Dermis microvascular lymphatic vessel endothelial cell (primary cell): ENCODE measurements at regions not wholly inside any gene's neighbourhood (a gene's known extent, or its start where the extent isn't known, plus 50 kb on each side); places are given as distances from the start of the nearest gene placed in this dataset.
A peak's percentile ranks its signal among the peaks of the same experiment; 100 is the strongest.
"Not testable (repeated sequence)": the region's sequence is repeated elsewhere in the genome, so short reads cannot be mapped to it uniquely, and the experiment has no call there.

ENCODE experiments used
- DNase-seq, 2 donors: peaks; one replicate each; pipeline versions ENCODE4 v3.0.0 to v3.0.0-alpha.2; 2010; ENCODE audit warnings: low read depth in 2 of 2

DNA sequence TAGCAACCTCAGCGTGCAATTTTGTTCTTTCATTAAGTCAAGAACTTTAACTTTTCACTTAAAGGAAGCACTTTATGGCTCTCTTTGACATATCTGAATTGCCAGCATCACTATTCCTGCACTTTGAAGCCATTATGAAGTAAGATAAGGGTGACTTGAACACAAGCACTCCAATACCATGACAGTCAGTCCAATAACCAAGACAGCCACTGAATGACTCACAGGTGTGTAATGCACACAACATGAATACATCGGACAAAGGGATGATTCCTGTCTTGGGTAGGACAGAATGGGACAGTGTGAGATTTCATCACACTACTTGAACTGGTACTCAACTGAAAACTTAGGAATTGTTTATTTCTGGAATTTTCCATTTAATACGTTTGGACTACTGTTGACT, 233.7 kb upstream of the IPO5 start:
- DNase-seq, result no peak

DNA sequence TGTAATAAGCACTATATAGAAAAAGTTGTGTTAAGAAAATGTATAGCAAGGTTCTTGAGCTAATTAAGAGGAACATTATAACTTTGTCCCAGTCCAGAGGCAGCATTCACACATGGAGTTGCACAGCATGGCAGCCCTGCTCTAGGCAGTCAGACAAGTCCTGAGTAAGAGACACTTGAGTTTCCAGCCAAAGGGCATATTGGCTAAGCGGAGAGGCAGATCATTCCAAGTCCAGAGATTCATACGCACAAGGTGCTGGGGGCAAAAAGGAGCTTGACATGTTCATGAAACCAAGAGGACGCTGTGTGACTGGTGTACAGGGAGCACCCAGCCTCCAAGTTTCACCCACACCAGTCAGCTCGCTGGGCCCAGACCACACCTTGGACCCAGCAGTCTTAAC, 232.6 kb upstream of the IPO5 start:
- no peak for DNase-seq

DNA sequence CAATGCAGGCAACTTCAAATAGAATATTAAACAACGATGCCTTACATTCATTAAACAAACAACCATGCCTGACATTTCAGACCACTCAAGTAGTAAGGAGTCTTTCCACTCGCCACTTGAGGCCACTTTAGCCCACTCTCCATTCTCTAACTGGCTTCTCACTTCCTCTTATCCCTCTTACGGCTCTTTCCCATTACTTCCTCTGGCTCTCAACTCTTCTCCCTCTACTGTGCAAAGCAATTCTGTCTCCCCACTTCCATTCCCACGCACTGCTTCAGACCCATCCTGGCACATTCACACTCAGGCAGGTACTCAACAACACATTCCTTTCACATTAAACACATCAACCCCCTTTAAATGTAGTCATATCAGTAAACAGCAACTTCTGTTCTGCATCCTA, 229.8 kb upstream of the IPO5 start:
- DNase-seq, result no peak

DNA sequence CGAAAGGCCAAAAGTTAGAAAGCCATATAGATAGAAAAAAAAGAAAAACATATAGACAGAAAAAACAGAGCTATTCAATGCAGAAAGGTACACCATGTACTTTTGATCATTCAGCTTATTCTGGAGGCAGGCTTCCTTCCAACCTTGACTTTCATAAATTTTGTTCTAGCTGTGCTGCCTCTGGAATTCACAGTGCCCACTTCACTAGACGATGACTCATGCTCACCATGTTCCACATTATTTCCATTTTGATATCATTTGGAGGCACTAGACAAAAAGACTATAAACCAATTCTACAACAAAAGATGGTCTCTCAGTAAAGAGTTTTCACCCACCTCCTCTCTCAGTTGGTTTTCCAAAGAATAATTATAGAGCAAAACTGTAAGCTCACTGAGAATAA, 229.0 kb upstream of the IPO5 start:
- DNase-seq, result no peak

DNA sequence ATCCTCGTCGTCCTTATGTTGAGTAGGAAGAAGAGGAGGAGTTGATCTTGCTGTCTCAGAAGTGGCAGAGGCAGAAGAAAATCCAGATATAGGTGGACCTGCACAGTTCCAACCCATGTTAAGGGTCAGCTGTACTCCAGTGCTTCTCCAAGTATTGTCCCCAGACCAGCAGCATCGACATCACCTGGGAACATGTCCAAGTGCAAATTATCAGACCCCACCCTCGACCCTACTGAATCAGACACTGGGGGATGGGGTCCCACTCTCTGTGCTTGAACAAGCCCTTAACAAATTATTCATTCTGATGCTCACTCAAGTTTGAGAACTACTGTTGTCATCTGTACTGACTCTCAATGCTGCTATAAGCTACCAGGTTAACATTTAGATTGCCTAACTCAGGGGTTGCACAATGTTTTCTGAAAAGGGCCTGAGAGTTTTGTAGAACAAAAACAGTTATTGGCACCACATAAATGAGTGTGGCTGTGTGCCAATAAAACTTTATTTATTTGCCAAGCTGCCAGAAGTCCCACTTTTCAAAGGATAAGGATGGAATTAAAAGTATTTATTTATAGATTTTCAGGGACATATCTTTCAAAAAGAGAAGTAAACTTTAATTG, 226.7 kb upstream of the IPO5 start:
- no peak for DNase-seq

DNA sequence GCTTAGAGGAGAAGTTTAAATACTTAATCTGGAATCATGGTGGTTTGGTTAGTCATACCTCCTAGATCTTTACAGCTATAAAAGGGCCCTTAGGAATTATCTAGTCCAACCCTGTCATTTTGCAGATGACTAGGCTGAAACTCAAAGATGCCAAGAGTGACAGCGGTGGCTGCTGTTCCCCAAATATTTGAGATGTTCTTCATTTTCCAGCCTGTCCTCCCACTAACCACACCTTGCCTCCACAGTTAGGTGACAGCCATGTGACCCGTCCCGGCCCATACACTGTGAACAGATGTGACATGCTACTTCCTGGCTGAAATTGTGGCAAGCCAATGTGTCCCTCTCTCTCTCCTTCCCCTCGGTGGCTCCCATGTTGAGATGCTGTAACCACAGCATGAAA, 225.5 kb upstream of the IPO5 start:
- DNase-seq, result no peak

DNA sequence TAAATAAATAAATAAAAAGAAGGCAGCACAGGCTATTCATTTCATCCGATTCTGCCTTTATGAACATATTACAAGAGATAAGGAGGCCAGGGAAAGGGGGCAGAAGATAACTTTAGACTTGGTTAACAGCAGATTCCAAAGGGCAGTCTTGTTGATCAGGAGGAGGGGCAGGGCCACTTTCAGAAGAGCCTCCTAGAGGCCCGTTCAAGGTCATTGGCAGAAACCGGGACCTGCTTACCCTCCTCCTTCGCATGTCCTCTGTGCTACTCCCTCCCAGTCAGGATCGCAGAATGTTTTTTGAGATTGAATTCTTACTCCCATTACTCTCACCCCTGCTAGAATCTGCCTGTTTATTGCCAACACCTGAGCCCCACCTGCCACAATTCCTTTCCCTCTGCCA, 217.0 kb upstream of the IPO5 start:
- no peak for DNase-seq

DNA sequence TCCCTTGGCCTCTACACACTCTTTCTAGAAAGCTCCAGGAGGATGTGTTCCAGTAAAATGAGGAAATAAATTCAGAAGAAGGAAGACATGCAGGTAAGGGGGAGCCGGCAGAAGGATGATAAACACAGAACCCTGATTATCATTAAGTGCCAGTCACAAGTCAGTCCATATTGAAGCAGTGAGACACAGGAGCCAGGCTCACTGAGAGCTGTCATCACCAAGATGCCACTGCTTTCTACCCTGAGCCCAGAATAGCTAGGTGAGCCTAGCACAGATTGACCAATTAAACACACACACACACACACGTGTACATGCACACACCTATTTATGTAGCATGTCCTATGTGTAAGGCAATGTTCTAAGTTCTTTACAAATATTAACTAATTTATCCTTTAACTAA, 211.4 kb upstream of the IPO5 start:
- no peak for DNase-seq

DNA sequence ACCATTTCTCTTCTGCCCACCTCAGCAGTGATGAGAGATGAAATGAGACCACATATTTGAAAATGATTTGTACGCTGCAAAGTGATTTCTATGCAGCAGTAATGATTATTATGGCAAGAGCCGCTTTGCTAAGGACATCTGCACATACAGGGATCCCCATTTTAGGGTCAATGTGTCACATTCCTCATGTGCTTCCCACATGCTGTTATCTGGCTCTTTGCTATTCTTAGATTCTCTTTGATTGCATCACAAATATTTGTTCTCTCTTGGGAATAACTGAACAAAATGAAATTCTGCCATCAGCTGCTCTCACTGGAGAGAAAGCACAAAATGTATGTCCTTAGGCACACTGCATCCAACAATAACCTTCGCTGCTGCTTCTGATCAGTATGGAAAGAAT, 209.5 kb upstream of the IPO5 start:
- DNase-seq, result no peak

DNA sequence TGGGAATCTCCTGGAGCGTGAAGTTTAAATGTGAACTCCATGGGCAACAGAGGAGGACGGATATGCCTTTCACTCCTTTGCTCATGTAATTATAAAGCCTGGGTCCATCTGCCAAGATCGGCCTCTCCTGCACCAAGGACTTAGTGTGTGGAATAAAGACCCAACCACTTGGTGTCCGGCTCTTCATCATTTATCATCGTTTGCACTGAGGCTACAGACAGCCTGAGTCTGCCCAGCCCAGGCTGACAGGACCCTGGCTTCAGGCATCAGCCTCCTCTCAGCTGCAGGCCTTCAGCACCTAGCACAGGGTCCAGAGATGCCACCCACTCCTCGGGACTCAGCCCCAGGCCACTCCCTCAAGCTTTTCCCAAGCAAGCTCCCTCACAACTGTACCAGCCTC, 206.8 kb upstream of the IPO5 start:
- no peak for DNase-seq

DNA sequence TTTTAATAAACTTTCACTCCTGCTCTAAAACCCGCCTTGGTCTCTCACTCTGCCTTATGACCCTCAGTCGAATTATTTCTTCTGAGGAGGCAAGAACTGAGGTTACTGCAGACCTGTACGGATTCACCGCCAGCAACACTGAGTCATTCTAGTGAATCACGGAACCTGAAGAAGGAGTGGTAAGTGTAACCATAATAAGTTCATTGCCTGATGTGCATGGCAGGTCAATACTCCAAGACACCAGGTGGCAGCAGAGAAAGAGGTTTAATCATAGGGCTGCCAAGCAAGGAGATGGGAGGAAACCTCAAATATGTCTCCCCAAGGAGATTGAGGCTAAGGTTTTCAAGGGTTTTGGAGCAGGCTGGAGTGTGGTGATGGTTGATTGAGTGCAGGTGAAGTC, 204.3 kb upstream of the IPO5 start:
- DNase-seq, result peak in 1 of 2 donors; percentile 23

DNA sequence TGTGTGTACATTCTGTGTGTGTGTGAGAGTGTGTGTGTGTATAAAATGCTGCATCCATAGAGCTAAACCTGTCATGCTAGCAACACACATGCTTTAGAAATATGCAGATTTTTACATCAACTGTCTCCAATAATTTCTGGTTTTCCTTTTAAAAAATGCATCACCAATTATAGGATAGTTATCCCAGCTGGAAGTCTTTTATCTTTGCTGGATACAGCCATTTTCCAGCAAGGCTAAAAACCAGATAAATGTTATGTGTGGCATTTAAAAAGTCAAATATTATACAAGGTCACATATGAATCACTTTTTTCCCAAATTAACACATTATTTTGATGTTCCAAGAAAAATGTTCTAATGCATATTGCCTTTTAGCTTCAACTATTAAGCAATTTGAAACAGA, 202.0 kb upstream of the IPO5 start:
- DNase-seq, result no peak

DNA sequence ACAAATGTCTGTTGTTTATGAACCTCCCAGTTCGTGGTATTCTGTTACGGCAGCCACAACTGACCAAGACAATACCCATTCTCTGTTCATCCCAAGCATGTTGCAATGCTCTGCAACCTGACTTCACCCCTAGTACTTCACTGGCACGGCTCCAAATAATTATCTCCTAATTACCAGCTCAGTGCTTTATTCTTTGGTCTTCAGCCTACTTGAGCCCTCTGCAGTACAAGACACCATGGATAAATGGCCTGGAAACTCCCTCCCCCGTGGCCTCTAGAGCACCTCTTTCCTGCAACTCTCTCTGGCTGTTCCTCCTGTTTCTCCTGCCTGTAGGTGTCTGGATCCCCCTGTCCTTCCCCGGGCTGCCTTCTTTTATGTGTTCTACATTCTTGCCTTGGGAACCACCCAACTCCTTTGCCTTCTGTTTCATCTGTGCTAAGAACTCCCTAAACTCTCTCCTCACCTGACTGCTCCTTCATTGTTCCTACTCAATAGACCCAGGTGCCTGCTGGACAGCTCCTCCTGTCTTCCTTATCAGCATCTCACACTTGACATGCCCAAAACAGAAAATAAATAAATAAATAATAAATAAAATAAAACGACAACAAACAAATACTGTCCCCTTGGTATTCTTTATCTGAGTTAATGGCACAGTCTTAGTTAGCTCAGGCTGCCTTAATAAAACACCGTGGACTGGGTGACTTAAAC, 200.4 kb upstream of the IPO5 start:
- no peak for DNase-seq

DNA sequence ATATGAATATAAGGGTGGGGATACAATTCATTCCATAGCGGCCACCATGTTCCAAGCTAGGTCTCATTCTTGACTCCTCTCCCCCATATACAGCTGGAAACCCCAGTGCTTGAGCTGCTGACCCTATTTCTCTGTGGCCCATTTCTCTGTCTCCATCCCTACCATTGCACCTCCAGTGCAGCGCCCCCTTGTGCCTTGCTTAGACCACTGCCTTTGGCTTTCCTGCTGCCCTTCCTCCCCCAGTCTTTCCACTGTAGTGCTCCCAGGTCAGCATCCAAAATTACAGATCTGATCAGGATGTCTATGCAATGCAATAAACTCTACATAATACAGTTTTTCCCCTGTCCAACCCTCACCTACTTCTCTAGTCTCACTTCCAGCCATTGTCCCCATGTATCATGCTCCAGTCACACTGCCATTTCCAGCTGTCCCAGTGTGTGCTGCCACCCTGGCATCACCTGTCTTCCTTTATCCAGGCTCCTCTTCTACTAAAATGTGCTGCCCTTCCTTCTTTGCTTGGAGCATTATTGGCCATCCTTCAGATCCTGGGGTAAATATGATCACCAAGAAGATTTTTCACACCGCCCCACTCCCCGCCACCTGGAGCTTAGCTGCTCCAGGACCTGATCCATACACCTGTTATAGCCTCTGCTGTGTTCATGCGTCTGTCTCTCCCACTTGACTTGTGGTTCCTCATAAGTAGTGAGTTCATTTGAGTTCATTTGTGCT, 199.4 kb upstream of the IPO5 start:
- DNase-seq, result no peak

DNA sequence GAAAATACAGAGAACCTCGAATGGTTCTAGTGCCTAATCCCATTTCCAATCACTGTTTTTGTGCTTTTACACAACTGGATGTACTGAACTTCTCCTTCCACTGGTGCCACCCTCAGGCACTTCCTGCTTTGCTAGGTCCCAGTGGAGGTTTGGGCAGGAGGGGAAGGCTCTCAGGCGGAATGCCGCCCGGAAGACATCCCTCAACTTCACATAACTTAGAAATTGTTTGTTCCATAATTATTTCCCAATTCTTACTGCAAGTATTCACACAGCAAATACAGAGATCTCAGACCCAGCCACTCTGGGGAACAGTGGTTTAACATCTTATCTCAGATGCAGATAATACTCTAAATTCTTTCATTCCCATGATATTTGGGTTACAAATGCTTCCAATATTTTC, 195.7 kb upstream of the IPO5 start:
- DNase-seq, result no peak

DNA sequence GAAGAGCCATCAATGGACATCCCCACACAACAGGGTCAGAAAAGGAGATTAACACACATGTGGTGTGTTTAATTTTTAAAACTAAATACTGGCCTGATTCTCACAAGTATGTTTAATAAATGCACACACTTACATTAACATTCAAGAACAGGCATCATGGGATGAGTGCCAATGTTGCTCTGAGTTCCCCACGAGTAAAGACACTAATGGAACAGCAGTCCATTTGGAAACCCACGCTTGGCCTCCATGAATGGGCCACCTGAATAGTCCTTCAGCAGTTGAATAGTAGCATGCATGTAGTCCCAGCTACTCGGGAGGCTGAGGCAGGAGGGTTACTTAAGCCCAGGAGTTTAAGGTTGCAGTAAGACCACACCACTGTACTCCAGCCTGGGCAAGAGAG, 195.2 kb upstream of the IPO5 start:
- no peak for DNase-seq

DNA sequence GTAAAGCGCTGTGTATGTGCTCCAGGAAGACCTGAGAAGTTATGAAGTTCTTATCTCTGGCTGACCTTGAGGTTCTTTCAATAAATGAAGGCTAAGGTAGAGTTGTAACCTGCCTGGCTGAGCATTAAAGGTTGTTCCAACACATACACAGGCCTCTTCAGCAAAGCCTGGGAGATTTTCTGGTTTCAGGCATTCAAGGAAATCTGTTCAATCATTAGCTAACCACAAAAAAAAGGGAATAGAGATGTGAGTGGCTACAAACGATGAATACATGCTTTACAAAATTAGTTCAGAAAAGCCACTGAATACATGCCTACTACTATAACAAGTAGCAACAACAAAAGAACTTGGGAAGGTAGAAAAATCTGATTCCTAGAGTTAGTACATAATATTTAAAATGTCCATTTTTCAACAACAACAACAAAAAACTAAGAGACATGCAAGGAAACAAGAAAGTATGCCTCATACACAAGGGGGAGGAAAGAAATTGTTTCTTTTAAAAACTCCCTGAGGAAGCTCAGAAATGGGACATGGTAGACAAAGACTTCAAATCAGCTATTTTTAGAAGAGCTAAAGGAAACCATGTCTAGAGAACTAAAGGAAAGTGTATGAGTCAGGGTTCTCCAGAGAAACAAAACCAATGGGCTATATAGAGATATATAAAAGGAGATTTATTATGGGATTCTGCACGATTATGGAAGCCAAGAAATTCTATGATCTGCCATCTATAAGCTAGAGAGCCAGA, 191.5 kb upstream of the IPO5 start:
- peak in 1 of 2 donors; percentile 50 for DNase-seq

DNA sequence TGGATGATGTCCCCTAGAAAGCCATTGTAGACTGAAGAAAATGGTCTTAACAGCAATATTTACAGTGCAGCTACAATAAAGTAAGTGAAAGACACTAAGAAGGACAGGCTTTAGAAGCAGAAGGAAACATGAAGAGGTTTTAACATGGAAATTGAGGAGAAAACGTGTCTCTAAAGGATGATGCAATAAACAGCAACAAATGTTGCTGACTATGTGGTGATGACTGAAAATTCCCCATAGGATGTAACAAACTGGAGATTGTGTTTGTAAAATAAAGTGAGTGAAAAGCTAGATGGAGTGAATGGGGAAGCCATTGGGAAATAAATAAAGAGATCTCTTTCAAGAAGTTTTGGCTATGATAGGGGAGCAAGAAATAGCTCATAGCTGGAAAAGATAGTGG, 186.7 kb upstream of the IPO5 start:
- DNase-seq, result no peak

DNA sequence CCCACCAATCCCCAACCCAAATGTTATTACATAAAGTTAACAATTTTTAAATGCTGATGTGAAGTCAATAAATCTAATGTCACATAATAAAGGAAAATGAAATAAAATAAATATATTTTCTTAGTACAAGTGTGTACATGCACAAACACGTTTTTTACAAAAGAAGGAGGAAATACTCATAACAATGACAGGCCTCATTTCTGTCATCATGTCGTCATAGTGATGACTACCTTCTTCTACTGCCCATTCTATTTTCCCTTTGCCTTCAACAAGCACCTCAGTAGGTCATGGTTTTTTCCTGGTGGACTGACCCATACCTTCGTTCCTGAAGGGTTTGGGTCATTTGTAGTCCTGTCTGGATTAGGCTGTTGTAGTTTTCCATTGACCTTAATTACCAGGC, 185.3 kb upstream of the IPO5 start:
- no peak for DNase-seq

DNA sequence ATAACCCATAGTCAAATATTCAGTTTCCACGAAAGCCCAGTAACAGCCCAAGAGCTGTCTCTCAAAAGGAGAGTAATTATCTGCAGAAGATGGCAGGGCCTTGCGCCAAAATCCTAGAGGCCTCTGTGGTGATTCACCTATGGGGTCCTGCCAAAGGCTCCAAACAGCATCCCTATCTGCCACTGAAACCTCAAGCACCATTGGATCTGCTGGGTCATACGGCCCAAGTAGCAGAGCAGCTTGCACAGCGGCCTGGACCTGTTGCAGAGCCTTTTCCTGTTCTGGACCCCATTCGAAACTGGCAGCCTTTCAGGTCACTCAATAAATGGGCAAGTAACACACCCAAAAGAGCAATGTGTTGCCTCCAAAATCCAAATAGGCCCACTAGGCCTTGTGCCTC, 183.2 kb upstream of the IPO5 start:
- DNase-seq, result not testable (repeated sequence)

DNA sequence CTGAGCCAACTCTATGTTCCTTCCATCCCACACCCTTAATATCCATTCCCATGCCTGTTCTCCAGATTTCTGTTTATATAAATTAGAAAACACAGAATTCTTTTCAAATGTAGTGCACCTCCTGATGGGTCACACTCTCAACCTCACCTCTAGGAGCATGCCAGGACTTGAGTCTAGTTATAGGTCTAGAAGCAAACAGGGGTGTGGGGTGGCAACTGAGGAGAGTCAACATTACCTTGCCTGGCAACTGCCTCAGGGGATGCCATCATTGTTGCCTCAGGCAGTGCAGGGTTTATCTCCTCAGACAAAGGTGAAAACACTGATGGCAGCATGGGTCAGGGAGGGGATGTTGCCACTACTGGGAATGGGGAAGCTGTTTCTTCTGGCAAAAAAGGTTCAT, 181.0 kb upstream of the IPO5 start:
- not testable (repeated sequence) for DNase-seq

DNA sequence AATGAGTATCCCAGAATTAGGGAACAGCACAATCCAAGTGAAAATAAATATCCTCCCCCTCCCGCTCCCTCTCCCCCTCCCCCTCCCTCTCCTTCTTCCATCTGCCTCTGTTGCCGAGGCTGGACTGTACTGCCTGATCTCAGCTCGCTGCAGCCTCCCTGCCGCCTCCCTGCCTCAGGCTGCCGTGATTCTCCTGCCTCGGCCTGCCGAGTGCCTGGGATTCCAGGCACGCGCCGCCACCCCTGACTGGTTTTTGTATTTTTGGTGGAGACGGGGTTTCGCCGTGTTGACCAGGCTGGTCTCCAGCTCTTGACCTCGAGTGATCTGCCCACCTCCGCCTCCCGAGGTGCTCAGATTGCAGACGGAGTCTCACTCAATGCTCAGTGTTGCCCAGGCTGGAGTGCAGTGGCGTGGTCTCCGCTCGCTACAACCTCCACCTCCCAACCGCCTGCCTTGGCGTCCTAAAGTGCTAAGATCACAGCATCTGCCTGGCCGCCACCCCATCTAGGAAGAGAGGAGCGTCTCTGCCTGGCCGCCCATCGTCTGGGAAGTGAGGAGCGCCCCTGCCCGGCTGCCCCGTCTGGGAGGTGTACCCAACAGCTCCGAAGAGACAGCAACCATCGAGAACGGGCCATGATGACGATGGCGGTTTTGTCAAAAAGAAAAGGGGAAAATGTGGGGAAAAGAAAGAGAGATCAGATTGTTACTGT, 178.9 kb upstream of the IPO5 start:
- not testable (repeated sequence) for DNase-seq
